ENCODE measurements at regions not wholly inside any gene's neighbourhood (a gene's known extent, or its start where the extent isn't known, plus 50 kb on each side); places are given as distances from the start of the nearest gene placed in this dataset.

GRCh38 chr3:66574091-66574490 lies 73.3 kb upstream of the LRIG1 start:
- TF ChIP-seq CTCF (conservative IDR thresholded peaks at IDR 0.05 in 1 of 2, IDR thresholded peaks at IDR 0.05 in 1 of 2; ENCODE audit: extremely low read depth in 1 of 2, insufficient read depth in 1 of 2, low read depth in 1 of 2, low read length in 2 of 2) (no peak), EZH2 (IDR thresholded peaks at IDR 0.05; ENCODE audit: borderline replicate concordance, low read length) (no peak)
